SU-DHL-6 (cell line): ENCODE measurements at regions not wholly inside any gene's neighbourhood (a gene's known extent, or its start where the extent isn't known, plus 50 kb on each side); places are given as distances from the start of the nearest gene placed in this dataset.

ENCODE experiments used
- H2AFZ ChIP-seq: fragments of 200-600 bp; sonication (generic); 2 replicates; pipeline ENCODE4 v1.6.1; 2014; ENCODE audit warnings: low read depth, mild to moderate bottlenecking, moderate library complexity, mixed read lengths, antibody characterized with exemption, low read length; ENCODE audit not compliant: severe bottlenecking
- H3F3A ChIP-seq: fragments of 200-600 bp; shearing (Covaris generic); 2 replicates; pipeline ENCODE4 v1.6.0; 2016; ENCODE audit warnings: antibody characterized with exemption, mild to moderate bottlenecking; ENCODE audit not compliant: insufficient read depth
- H3K27ac ChIP-seq: fragments of 200-600 bp; sonication (generic); 2 replicates; pipeline ENCODE4 v1.5.1; 2016; ENCODE audit warnings: low read depth, mild to moderate bottlenecking, low read length, moderate library complexity, mixed read lengths
- H3K27me3 ChIP-seq: fragments of 200-600 bp; sonication (generic), shearing (Covaris generic); 2 replicates; pipeline ENCODE4 v1.6.0; 2014; ENCODE audit warnings: mild to moderate bottlenecking, low read length
- H3K36me3 ChIP-seq: fragments of 200-600 bp; sonication (generic); 2 replicates; pipeline ENCODE4 v1.6.1; 2014; ENCODE audit warnings: mild to moderate bottlenecking, low read length, mixed read lengths
- H3K4me2 ChIP-seq: fragments of 300-600, 200-600 bp; shearing (Covaris generic), sonication (generic); 2 replicates; pipeline ENCODE4 v1.6.0; 2014; ENCODE audit warnings: low read length, low read depth, mild to moderate bottlenecking; ENCODE audit not compliant: poor library complexity, severe bottlenecking
- H3K4me3 ChIP-seq: fragments of 200-600 bp; sonication (generic); 2 replicates; pipeline ENCODE4 v1.5.1; 2014; ENCODE audit warnings: antibody characterized with exemption, low read length, mild to moderate bottlenecking, mixed read lengths; ENCODE audit not compliant: insufficient read depth, poor library complexity, severe bottlenecking
- H3K79me2 ChIP-seq: fragments of 200-600 bp; sonication (generic); 2 replicates; pipeline ENCODE4 v1.6.1; 2014; ENCODE audit warnings: mild to moderate bottlenecking, low read length, moderate library complexity; ENCODE audit not compliant: insufficient read depth
- H3K9ac ChIP-seq: fragments of 200-600 bp; sonication (generic); 2 replicates; pipeline ENCODE4 v1.7.0; 2014; ENCODE audit warnings: mild to moderate bottlenecking, low read length
- H3K9me2 ChIP-seq: fragments of 200-600 bp; sonication (generic); replicated peaks from 2 replicates; pipeline ENCODE4 v1.6.1; 2014; ENCODE audit warnings: low read length; ENCODE audit not compliant: insufficient read depth
- H3K9me3 ChIP-seq: fragments of 200-600 bp; sonication (generic); 2 replicates; pipeline ENCODE4 v1.6.1; 2014; ENCODE audit warnings: low read length, mixed read lengths; ENCODE audit not compliant: insufficient read depth
- H4K20me1 ChIP-seq: fragments of 200-600 bp; sonication (generic); 2 replicates; pipeline ENCODE4 v1.6.1; 2014; ENCODE audit warnings: low read depth, mild to moderate bottlenecking, antibody characterized with exemption, low read length, moderate library complexity, mixed read lengths
- CTCF ChIP-seq: fragments of 200-600 bp; sonication (generic); IDR thresholded peaks from one replicate; pipeline ENCODE4 v1.5.1; 2017; ENCODE audit warnings: antibody characterized with exemption, mild to moderate bottlenecking, low read length, moderate library complexity; ENCODE audit not compliant: insufficient read depth, poor library complexity, severe bottlenecking
- EZH2phosphoT487 ChIP-seq: fragments of 200-600 bp; sonication (generic), shearing (Covaris generic); conservative IDR thresholded peaks from 2 replicates; pipeline ENCODE4 v1.6.1; 2018; ENCODE audit warnings: mild to moderate bottlenecking, antibody characterized with exemption, low read length, moderate library complexity, mixed read lengths

GRCh38 chr10:123523833-123524232, 142.3 kb upstream of the GPR26 start:
- no peaks in the 10 kb centered on the region for H3K79me2 ChIP-seq
- H3K36me3 ChIP-seq: no peaks in the 10 kb centered on the region
- H3K4me3 ChIP-seq: no peak overlapping the region
- no peaks in the 10 kb centered on the region for H3F3A ChIP-seq
- H4K20me1 ChIP-seq: no peaks in the 10 kb centered on the region
- H3K4me2 ChIP-seq: no peak overlapping the region
- TF ChIP-seq EZH2phosphoT487 (no peak), CTCF (no peak)
- H3K9ac ChIP-seq: no peak overlapping the region
- no peaks in the 10 kb centered on the region for H3K27me3 ChIP-seq
- H3K9me2 ChIP-seq: no peaks in the 10 kb centered on the region
- no peak overlapping the region for H3K27ac ChIP-seq
- no peak overlapping the region for H2AFZ ChIP-seq
- H3K9me3 ChIP-seq: no peaks in the 10 kb centered on the region

- Histone ChIP-seq H3K4me3 (no peak overlapping the region), H3K9ac (no peak overlapping the region), H3F3A (no peaks in the 10 kb centered on the region), H3K79me2 (no peaks in the 10 kb centered on the region), H2AFZ (no peak overlapping the region), H4K20me1 (no peaks in the 10 kb centered on the region), H3K9me2 (no peaks in the 10 kb centered on the region), H3K9me3 (no peaks in the 10 kb centered on the region), H3K4me2 (no peak overlapping the region), H3K27me3 (no peaks in the 10 kb centered on the region), H3K27ac (no peak overlapping the region), H3K36me3 (no peaks in the 10 kb centered on the region)
- TF ChIP-seq EZH2phosphoT487 (no peak), CTCF (no peak)
Measured at GRCh38 chr10:123526356-123527064, 139.6 kb upstream of the GPR26 start.

GRCh38 chr10:123527151-123527550, 139.0 kb upstream of the GPR26 start:
- Histone ChIP-seq H3K27ac (no peak overlapping the region), H3K4me2 (no peak overlapping the region), H3K4me3 (no peak overlapping the region), H3K79me2 (no peaks in the 10 kb centered on the region), H3K9me3 (no peaks in the 10 kb centered on the region), H4K20me1 (no peaks in the 10 kb centered on the region), H3K27me3 (no peaks in the 10 kb centered on the region), H3K9me2 (no peaks in the 10 kb centered on the region), H2AFZ (no peak overlapping the region), H3F3A (no peaks in the 10 kb centered on the region), H3K9ac (no peak overlapping the region), H3K36me3 (no peaks in the 10 kb centered on the region)
- TF ChIP-seq EZH2phosphoT487 (no peak), CTCF (no peak)
